CD4-positive, alpha-beta memory T cell (primary cell): ENCODE measurements at regions not wholly inside any gene's neighbourhood (a gene's known extent, or its start where the extent isn't known, plus 50 kb on each side); places are given as distances from the start of the nearest gene placed in this dataset.

Source experiments
- CTCF ChIA-PET: fragments of 350-600 bp; sonication (Branson Sonifier 250); formaldehyde crosslinking; loops from one replicate; lab custom pipeline; 2021; ENCODE audit warnings: inconsistent platforms; ENCODE audit not compliant: partially characterized antibody; lab: Charles Lee
- POLR2A ChIA-PET: fragments of 350-600 bp; sonication (Branson Sonifier 250); formaldehyde crosslinking; loops from one replicate; lab custom pipeline; 2021; ENCODE audit not compliant: partially characterized antibody; lab: Charles Lee
- DNase-seq, 5 donors: peaks; one replicate each; pipeline versions ENCODE4 v3.0.0 to v3.0.0-alpha.2; 2020 to 2022; ENCODE audit warnings: mixed read lengths in 1 of 5
- H3K27ac ChIP-seq: one replicate; pipeline ENCODE4 v1.7.0; 2013; ENCODE audit warnings: low read depth, low read length
- H3K27me3 ChIP-seq: 2 replicates; pipeline ENCODE4 v1.7.0; 2013; ENCODE audit warnings: mild to moderate bottlenecking, low read length, moderate library complexity; ENCODE audit not compliant: insufficient read depth
- H3K36me3 ChIP-seq: 2 replicates; pipeline ENCODE4 v1.7.0; 2013; ENCODE audit warnings: mild to moderate bottlenecking, low read length, moderate library complexity; ENCODE audit not compliant: insufficient read depth
- H3K4me1 ChIP-seq: 2 replicates; pipeline ENCODE4 v1.7.0; 2013; ENCODE audit warnings: mild to moderate bottlenecking, low read length, moderate library complexity; ENCODE audit not compliant: insufficient read depth
- H3K4me3 ChIP-seq, 2 donors: one replicate each; pipeline ENCODE4 v1.7.0; 2013; ENCODE audit warnings: low read length in 2 of 2, mild to moderate bottlenecking in 1 of 2
- H3K9me3 ChIP-seq, 2 donors: one replicate each; pipeline ENCODE4 v1.7.0; 2013; ENCODE audit warnings: low read length in 2 of 2, control low read depth in 1 of 2; ENCODE audit not compliant: control insufficient read depth in 1 of 2
- H3K27ac Mint-ChIP-seq, 7 donors: one replicate each; pipeline ENCODE4 v1.8.0; 2020 to 2021; ENCODE audit warnings: mixed read lengths in 7 of 7, mild to moderate bottlenecking in 6 of 7, inconsistent platforms in 3 of 7, moderate library complexity in 3 of 7
- H3K27me3 Mint-ChIP-seq, 2 donors: one replicate each; pipeline ENCODE4 v1.8.0; 2020 to 2021; ENCODE audit warnings: mixed read lengths in 2 of 2
- H3K36me3 Mint-ChIP-seq, 2 donors: one replicate each; pipeline ENCODE4 v1.8.0; 2020 to 2021; ENCODE audit warnings: mixed read lengths in 2 of 2, inconsistent platforms in 1 of 2, mild to moderate bottlenecking in 1 of 2
- H3K4me1 Mint-ChIP-seq, 4 donors: one replicate each; pipeline ENCODE4 v1.8.0; 2020 to 2021; ENCODE audit warnings: mixed read lengths in 4 of 4, mild to moderate bottlenecking in 1 of 4
- H3K4me3 Mint-ChIP-seq, 8 donors: one replicate each; pipeline ENCODE4 v1.8.0; 2020 to 2021; ENCODE audit warnings: mixed read lengths in 8 of 8, mild to moderate bottlenecking in 7 of 8, moderate library complexity in 6 of 8, inconsistent platforms in 3 of 8
- H3K9me3 Mint-ChIP-seq, 8 donors: one replicate each; pipeline ENCODE4 v1.8.0; 2020 to 2021; ENCODE audit warnings: mixed read lengths in 8 of 8, mild to moderate bottlenecking in 5 of 8, inconsistent platforms in 3 of 8, moderate library complexity in 1 of 8
- intact Hi-C: fragments of 100-400 bp; cut with micrococcal nuclease; formaldehyde crosslinking; loops from one replicate; pipeline ENCODE4 v1.15.1; 2023

- ChIA-PET POLR2A (no interaction called here), CTCF (no interaction called here)
- no peaks in the 10 kb centered on the region for H3K36me3 Mint-ChIP-seq
- no peak overlapping the region for H3K27ac ChIP-seq
- no peak overlapping the region for H3K4me3 ChIP-seq
- intact Hi-C loops = no loop called here
- no peaks in the 10 kb centered on the region for H3K9me3 ChIP-seq
- no peak overlapping the region for H3K27ac Mint-ChIP-seq
- no peaks in the 10 kb centered on the region for H3K27me3 Mint-ChIP-seq
- H3K4me1 ChIP-seq = no peaks in the 10 kb centered on the region
- no peak overlapping the region for H3K4me3 Mint-ChIP-seq
- DNase-seq = no peak
- peaks cover 0 to 11% (median 4%) of the 10 kb centered on the region in 8 donors for H3K9me3 Mint-ChIP-seq
- H3K36me3 ChIP-seq = no peaks in the 10 kb centered on the region
- no peaks in the 10 kb centered on the region for H3K4me1 Mint-ChIP-seq
- H3K27me3 ChIP-seq = no peaks in the 10 kb centered on the region
Measured at GRCh38 chr5:145554399-145554798, 280.7 kb downstream of the PRELID2 start.

DNA sequence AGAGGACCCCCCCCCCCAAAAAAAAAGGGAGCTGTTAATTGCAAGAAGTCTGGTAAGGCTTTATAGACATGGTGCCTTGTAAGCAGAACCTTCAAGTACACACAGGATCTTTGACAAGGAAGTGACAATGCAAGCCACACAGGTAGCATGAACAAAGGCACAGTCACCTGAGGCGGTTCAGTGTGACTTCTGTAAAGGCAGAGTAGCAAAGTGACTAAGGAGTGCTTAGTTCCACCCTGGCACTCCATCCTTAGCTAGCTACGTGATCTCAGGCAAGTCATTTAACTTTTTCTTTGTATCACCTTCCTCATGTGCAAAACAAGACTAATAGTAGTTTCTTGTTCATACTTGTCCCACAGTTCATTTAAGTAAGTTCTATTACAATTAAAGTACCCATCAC, 282.0 kb downstream of the PRELID2 start:
- POLR2A ChIA-PET = no interaction called here
- Histone ChIP-seq H3K36me3 (no peaks in the 10 kb centered on the region), H3K27me3 (no peaks in the 10 kb centered on the region), H3K4me3 (no peak overlapping the region), H3K4me1 (no peaks in the 10 kb centered on the region), H3K9me3 (no peaks in the 10 kb centered on the region), H3K27ac (no peak overlapping the region)
- Mint-ChIP-seq H3K36me3 (no peaks in the 10 kb centered on the region), H3K9me3 (peaks cover 0 to 15% (median 4%) of the 10 kb centered on the region in 8 donors), H3K4me1 (no peaks in the 10 kb centered on the region), H3K4me3 (no peak overlapping the region), H3K27me3 (no peaks in the 10 kb centered on the region), H3K27ac (no peak overlapping the region)
- no peak for DNase-seq
- CTCF ChIA-PET = no interaction called here
- intact Hi-C loops = no loop called here

DNA sequence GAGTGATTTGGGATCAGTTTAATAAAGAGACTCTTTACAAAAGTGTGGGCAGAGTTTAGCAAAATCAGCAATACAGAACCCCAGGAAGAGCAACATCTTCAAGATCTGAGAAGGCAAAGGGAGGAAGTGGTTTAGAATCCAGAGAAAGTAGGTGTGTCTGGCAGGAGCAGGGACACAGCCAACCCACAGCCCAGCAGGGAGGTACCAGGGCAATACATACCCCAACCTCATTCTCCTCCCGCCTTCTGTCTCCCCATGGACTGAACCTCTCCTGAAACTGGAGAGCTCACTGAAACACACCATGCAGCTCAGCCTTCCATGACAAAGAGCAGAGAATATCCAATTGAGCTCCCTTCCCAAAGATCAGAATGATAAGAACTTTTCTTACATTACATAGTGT, 283.4 kb downstream of the PRELID2 start:
- Mint-ChIP-seq H3K4me3 (no peak overlapping the region), H3K27ac (no peak overlapping the region), H3K27me3 (no peaks in the 10 kb centered on the region), H3K4me1 (no peaks in the 10 kb centered on the region), H3K36me3 (no peaks in the 10 kb centered on the region), H3K9me3 (peaks cover 0 to 14% (median under 1%) of the 10 kb centered on the region in 8 donors)
- Histone ChIP-seq H3K27me3 (no peaks in the 10 kb centered on the region), H3K27ac (no peak overlapping the region), H3K4me1 (no peaks in the 10 kb centered on the region), H3K4me3 (no peak overlapping the region), H3K36me3 (no peaks in the 10 kb centered on the region), H3K9me3 (no peaks in the 10 kb centered on the region)
- ChIA-PET POLR2A (no interaction called here), CTCF (no interaction called here)
- no peak for DNase-seq
- intact Hi-C loops = no loop called here

- no peaks in the 10 kb centered on the region for H3K36me3 ChIP-seq
- no peak for DNase-seq
- no peaks in the 10 kb centered on the region for H3K27me3 ChIP-seq
- no peak overlapping the region for H3K4me3 ChIP-seq
- H3K27me3 Mint-ChIP-seq = no peaks in the 10 kb centered on the region
- no peak overlapping the region for H3K4me3 Mint-ChIP-seq
- no peak overlapping the region for H3K27ac ChIP-seq
- no peaks in the 10 kb centered on the region for H3K9me3 ChIP-seq
- intact Hi-C loops = no loop called here
- peaks cover 0 to 10% (median 2%) of the 10 kb centered on the region in 8 donors for H3K9me3 Mint-ChIP-seq
- H3K36me3 Mint-ChIP-seq = no peaks in the 10 kb centered on the region
- H3K4me1 Mint-ChIP-seq = no peaks in the 10 kb centered on the region
- CTCF ChIA-PET = no interaction called here
- H3K4me1 ChIP-seq = no peaks in the 10 kb centered on the region
- no peak overlapping the region for H3K27ac Mint-ChIP-seq
- POLR2A ChIA-PET = no interaction called here
Measured at GRCh38 chr5:145548097-145548496, 287.0 kb downstream of the PRELID2 start.

DNA sequence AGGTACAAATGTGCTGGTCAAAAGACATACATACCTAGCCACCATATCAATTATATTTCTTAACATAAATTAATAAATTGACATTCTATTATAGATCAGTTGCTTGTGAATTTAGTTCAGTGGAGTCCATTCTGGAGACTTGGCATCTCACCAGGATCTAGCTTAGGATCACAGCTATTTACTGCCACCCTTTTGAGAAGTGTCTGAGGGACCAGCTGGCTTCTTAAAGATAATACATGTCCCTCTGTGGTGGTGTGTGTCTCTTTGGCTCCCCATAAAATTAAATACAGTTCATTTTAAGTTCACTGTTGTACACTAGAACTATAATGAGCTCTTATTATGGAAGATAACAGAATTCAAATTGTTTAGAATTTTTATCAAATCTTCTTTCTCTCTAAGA, 290.7 kb downstream of the PRELID2 start:
- Mint-ChIP-seq H3K27ac (no peak overlapping the region), H3K4me3 (no peak overlapping the region)
- POLR2A ChIA-PET = no interaction called here

DNA sequence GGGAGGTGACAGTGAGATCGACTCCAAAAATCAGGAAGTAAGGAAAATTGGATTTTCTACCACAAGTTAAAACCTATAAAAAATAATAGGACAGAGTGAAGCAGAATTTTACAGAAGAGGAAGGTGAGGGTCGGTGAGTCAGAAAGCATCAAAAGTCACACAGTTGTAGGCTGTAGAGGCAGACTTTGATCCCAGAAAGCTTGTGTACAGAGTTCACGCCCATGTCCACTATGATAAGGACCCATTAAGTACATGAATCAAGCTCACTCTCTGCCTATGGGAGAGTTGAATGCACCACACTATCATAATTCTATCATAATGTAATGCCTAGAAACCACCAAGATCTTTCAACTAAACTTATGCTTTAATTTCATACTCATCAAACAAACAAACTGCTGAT, 291.2 kb downstream of the PRELID2 start:
- ChIA-PET CTCF (no interaction called here), POLR2A (no interaction called here)

More for the DNA sequence above, 290.7 kb downstream of the PRELID2 start:
- intact Hi-C loops = no loop called here
- Histone ChIP-seq H3K4me3 (no peak overlapping the region), H3K9me3 (no peaks in the 10 kb centered on the region), H3K4me1 (no peaks in the 10 kb centered on the region), H3K27ac (no peak overlapping the region), H3K27me3 (no peaks in the 10 kb centered on the region), H3K36me3 (no peaks in the 10 kb centered on the region)
- H3K4me1 Mint-ChIP-seq = no peaks in the 10 kb centered on the region
- peaks cover 0 to 9% (median 5%) of the 10 kb centered on the region in 8 donors for H3K9me3 Mint-ChIP-seq
- H3K27me3 Mint-ChIP-seq = no peaks in the 10 kb centered on the region
- CTCF ChIA-PET = no interaction called here
- no peaks in the 10 kb centered on the region for H3K36me3 Mint-ChIP-seq
- no peak for DNase-seq

GRCh38 chr5:145540375-145540774, 294.8 kb downstream of the PRELID2 start:
- Mint-ChIP-seq H3K27ac (no peak overlapping the region), H3K27me3 (no peaks in the 10 kb centered on the region), H3K4me3 (no peak overlapping the region), H3K9me3 (peaks cover 2 to 23% (median 7%) of the 10 kb centered on the region in 8 donors), H3K4me1 (no peaks in the 10 kb centered on the region), H3K36me3 (no peaks in the 10 kb centered on the region)
- Histone ChIP-seq H3K36me3 (no peaks in the 10 kb centered on the region), H3K27me3 (no peaks in the 10 kb centered on the region), H3K4me1 (no peaks in the 10 kb centered on the region), H3K4me3 (no peak overlapping the region), H3K27ac (no peak overlapping the region), H3K9me3 (no peaks in the 10 kb centered on the region)
- ChIA-PET POLR2A (no interaction called here), CTCF (no interaction called here)
- no peak for DNase-seq
- intact Hi-C loops = no loop called here

More for the DNA sequence above, 291.2 kb downstream of the PRELID2 start:
- no peaks in the 10 kb centered on the region for H3K36me3 ChIP-seq
- H3K27me3 ChIP-seq = no peaks in the 10 kb centered on the region
- no peak for DNase-seq
- intact Hi-C loops = no loop called here
- H3K36me3 Mint-ChIP-seq = no peaks in the 10 kb centered on the region
- no peaks in the 10 kb centered on the region for H3K4me1 ChIP-seq
- H3K27me3 Mint-ChIP-seq = no peaks in the 10 kb centered on the region
- H3K4me1 Mint-ChIP-seq = no peaks in the 10 kb centered on the region
- no peak overlapping the region for H3K27ac Mint-ChIP-seq
- no peak overlapping the region for H3K4me3 ChIP-seq
- no peaks in the 10 kb centered on the region for H3K9me3 ChIP-seq
- H3K27ac ChIP-seq = no peak overlapping the region
- no peak overlapping the region for H3K4me3 Mint-ChIP-seq
- peaks cover 0 to 9% (median 5%) of the 10 kb centered on the region in 8 donors for H3K9me3 Mint-ChIP-seq

GRCh38 chr5:145539201-145539600, 295.9 kb downstream of the PRELID2 start:
- Mint-ChIP-seq H3K4me3 (no peak overlapping the region), H3K4me1 (no peaks in the 10 kb centered on the region), H3K27me3 (no peaks in the 10 kb centered on the region), H3K36me3 (no peaks in the 10 kb centered on the region), H3K27ac (no peak overlapping the region), H3K9me3 (peaks cover 2 to 23% (median 7%) of the 10 kb centered on the region in 8 donors)
- ChIA-PET CTCF (no interaction called here), POLR2A (no interaction called here)
- Histone ChIP-seq H3K27ac (no peak overlapping the region), H3K27me3 (no peaks in the 10 kb centered on the region), H3K9me3 (no peaks in the 10 kb centered on the region), H3K4me3 (no peak overlapping the region), H3K4me1 (no peaks in the 10 kb centered on the region), H3K36me3 (no peaks in the 10 kb centered on the region)
- intact Hi-C loops = no loop called here
- DNase-seq = no peak
